AG04450 (cell line): ENCODE measurements at regions not wholly inside any gene's neighbourhood (a gene's known extent, or its start where the extent isn't known, plus 50 kb on each side); places are given as distances from the start of the nearest gene placed in this dataset.

ENCODE experiments used
- CTCF ChIA-PET: fragments of 300-600, 350-600 bp; formaldehyde crosslinking; extraction: SDS; loops from one replicate; lab custom pipeline; 2022; ENCODE audit warnings: antibody characterized with exemption, inconsistent platforms; lab: Charles Lee
- POLR2A ChIA-PET: fragments of 350-600 bp; formaldehyde crosslinking; extraction: SDS; loops from one replicate; lab custom pipeline; 2021; ENCODE audit warnings: antibody characterized with exemption, inconsistent platforms; lab: Yijun Ruan, JAX
- DNase-seq: peaks from one replicate; pipeline ENCODE4 v3.0.0-alpha.2; 2011; ENCODE audit warnings: low read depth, low spot score
- H3K27ac ChIP-seq: one replicate; pipeline ENCODE4 v1.5.1; 2012; ENCODE audit warnings: low read depth, low read length, control low read depth
- H3K27me3 ChIP-seq: one replicate; pipeline ENCODE4 v1.6.0; 2012; ENCODE audit warnings: low read length; ENCODE audit not compliant: control insufficient read depth, insufficient read depth
- H3K4me3 ChIP-seq: 2 replicates; pipeline ENCODE4 v1.5.1; 2011; ENCODE audit warnings: mild to moderate bottlenecking, low read depth, low read length, control low read depth
- H3K9me3 ChIP-seq: 2 replicates; pipeline ENCODE4 v1.5.1; 2012; ENCODE audit warnings: low read length; ENCODE audit not compliant: control insufficient read depth, insufficient read depth
- CTCF ChIP-seq: IDR thresholded peaks from 2 replicates; pipeline ENCODE4 v1.5.1; 2011; ENCODE audit warnings: low read depth, low read length, control low read depth, inconsistent platforms

GRCh38 chr2:220670511-220670910 is 901.6 kb downstream of the EPHA4 start:
- Histone ChIP-seq H3K4me3 (no peak overlapping the region), H3K27me3 (no peaks in the 10 kb centered on the region), H3K27ac (no peak overlapping the region), H3K9me3 (no peaks in the 10 kb centered on the region)
- no peak for TF ChIP-seq CTCF
- ChIA-PET POLR2A (interaction anchor here (0.5 kb wide), 1 partner anchor 499 kb away, joined by 3 read pairs; no protein-coding TSS in a partner anchor), CTCF (interaction anchor here (0.6 to 1.4 kb wide), 2 partner anchors 500 to 565 kb away, joined by 3 to 11 read pairs; no protein-coding TSS in a partner anchor)
- no peak for DNase-seq

DNA sequence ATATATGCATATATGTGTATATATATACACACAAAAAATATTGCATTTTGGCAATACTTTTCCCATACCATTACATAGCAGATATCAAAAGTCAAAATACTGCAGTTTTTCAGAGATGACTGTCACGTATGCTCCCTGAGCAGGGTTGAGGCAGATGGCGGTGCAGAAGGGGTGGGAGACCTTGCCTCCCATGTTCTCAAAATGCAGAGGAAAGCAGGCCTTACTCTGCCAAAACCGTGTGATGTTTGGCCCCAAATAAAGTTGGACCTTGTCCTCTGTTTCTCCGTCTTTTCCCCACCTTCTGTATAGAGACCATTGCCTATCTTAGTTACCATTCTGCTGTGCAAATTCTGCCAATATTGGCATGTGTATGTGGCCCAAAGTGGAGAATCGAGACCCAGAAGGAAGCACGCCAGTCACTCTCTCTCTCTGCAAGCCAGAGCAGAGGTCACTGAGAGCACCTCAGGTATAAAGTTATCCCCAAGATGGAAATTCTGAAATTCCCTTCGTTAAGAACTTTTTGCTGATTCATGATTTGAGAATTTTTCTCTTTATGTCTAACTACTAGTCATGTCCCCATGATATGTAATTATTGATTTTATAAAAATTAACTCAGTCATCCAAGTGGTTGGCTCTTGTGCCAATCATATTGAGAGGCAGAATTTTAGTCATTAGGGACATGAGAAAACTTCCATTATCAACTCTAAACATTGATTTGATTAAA is 898.8 kb downstream of the EPHA4 start:
- H3K4me3 ChIP-seq, result no peak overlapping the region
- no peaks in the 10 kb centered on the region for H3K27me3 ChIP-seq
- ChIA-PET CTCF (no interaction called here), POLR2A (no interaction called here)
- H3K9me3 ChIP-seq, result no peaks in the 10 kb centered on the region
- no peak for DNase-seq
- no peak for TF ChIP-seq CTCF
- H3K27ac ChIP-seq, result no peak overlapping the region

- CTCF ChIA-PET, result no interaction called here
- TF ChIP-seq CTCF, result no peak
- Histone ChIP-seq H3K27me3 (no peaks in the 10 kb centered on the region), H3K27ac (no peak overlapping the region), H3K4me3 (no peak overlapping the region), H3K9me3 (no peaks in the 10 kb centered on the region)
- DNase-seq, result no peak
- POLR2A ChIA-PET, result no interaction called here
Observed at GRCh38 chr2:220674033-220674432, 898.1 kb downstream of the EPHA4 start.

- ChIA-PET POLR2A (no interaction called here), CTCF (interaction anchor here (0.9 kb wide), 1 partner anchor 281 kb away, joined by 3 read pairs; no protein-coding TSS in a partner anchor)
- DNase-seq, result no peak
- H3K27me3 ChIP-seq, result no peaks in the 10 kb centered on the region
- TF ChIP-seq CTCF, result no peak
- H3K9me3 ChIP-seq, result no peaks in the 10 kb centered on the region
- H3K4me3 ChIP-seq, result no peak overlapping the region
- no peak overlapping the region for H3K27ac ChIP-seq
Observed at GRCh38 chr2:220676695-220677094, 895.4 kb downstream of the EPHA4 start.

DNA sequence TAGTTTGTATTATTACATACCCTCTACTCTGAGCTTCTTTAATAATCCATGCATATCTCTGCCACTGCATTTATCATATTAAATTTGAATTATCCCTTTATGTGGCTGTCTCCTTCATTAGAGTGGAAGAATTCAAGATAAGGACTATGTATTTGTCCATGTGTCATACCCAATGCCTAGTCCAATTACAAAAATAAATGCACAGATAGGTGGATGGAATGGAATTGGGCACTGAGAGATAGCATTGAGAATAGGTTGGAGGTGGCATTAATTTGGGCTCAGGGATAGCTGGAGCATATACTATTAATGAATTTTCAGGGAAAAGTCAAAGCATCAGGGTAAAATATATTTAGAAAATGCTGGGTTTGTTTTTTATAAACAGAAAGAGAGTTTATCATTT is 893.2 kb downstream of the EPHA4 start:
- H3K27me3 ChIP-seq, result no peaks in the 10 kb centered on the region
- DNase-seq, result no peak
- no peak overlapping the region for H3K27ac ChIP-seq
- no peaks in the 10 kb centered on the region for H3K9me3 ChIP-seq
- H3K4me3 ChIP-seq, result no peak overlapping the region
- POLR2A ChIA-PET, result no interaction called here
- no peak for TF ChIP-seq CTCF
- CTCF ChIA-PET, result interaction anchor here (1.0 kb wide), 1 partner anchor 573 kb away, joined by 3 read pairs; no protein-coding TSS in a partner anchor
